ENCODE measurements at regions not wholly inside any gene's neighbourhood (a gene's known extent, or its start where the extent isn't known, plus 50 kb on each side); places are given as distances from the start of the nearest gene placed in this dataset.

DNA sequence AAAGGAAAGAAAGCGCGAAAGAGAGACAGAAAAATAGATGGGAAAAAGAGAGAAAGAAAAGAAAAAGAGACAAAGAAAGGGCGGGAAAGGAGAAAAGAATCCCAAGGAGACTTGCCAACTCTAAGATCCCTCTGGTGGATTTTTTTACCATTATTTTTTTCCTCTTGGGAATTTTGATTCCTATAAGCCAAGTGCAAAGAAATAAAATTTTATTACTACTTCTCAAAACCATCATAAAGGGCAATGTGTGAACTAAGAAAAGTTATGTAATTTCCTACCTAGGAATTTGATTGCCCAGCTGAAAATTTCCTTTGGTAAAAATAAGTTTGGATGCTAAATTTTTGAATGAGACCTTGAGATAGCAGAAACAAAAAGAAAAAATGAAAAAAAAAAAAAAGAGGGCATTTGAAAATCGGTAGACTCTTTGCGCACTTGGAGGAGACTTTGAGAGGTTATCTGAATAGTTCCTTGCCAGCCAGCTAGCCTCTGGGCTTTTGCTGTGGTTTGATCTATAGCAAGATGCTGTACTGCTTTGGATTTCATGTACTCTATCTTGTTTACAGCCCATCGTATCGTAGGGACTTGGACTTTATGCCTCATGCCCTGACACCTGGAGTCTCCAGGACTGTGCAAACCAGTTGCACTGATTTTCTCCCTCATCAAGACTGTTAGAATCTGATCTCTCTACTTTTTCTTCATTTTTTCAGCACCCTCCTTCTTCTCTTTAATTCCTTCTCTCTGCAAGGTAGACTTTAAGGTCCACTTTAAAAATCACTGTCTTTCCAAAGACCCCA is 535.4 kb upstream of the MKI67 start:
- Histone ChIP-seq H2AFZ (ENCODE audit: low read depth, low read length) (no peak overlapping the region), H3K9me1 (replicated peaks; ENCODE audit: control insufficient read depth, extremely low read depth, insufficient read depth, low read length) (no peaks in the 10 kb centered on the region), H3K4me1 (ENCODE audit: control insufficient read depth, extremely low read depth, insufficient read depth, low read length) (no peaks in the 10 kb centered on the region), H3K27me3 (ENCODE audit: control insufficient read depth in 2 of 2, insufficient read depth in 2 of 2, low read length in 2 of 2) (no peaks in the 10 kb centered on the region), H3K9ac (replicated peaks; ENCODE audit: extremely low read depth, insufficient read depth, low read length) (no peak overlapping the region), H4K20me1 (replicated peaks; ENCODE audit: control insufficient read depth, extremely low read depth, insufficient read depth, low read length) (no peaks in the 10 kb centered on the region), H3K27ac (ENCODE audit: insufficient read depth, low read depth, low read length) (no peak overlapping the region), H3K79me2 (ENCODE audit: control insufficient read depth, insufficient read depth, low read length) (no peaks in the 10 kb centered on the region), H3K4me2 (ENCODE audit: insufficient read depth, low read length) (no peak overlapping the region), H3K4me3 (replicated peaks in 1 of 3; ENCODE audit: insufficient read depth in 1 of 3, low read depth in 1 of 3, low read length in 3 of 3) (no peak overlapping the region), H3K9me3 (replicated peaks; ENCODE audit: control insufficient read depth, insufficient read depth, low read length) (no peaks in the 10 kb centered on the region), H3K36me3 (ENCODE audit: control insufficient read depth in 2 of 2, extremely low read depth in 1 of 2, insufficient read depth in 2 of 2, low read length in 2 of 2) (no peaks in the 10 kb centered on the region)
- no peak for DNase-seq (ENCODE audit: low read depth, low spot score)
- no peak for FAIRE-seq
- ChIA-PET CTCF (no interaction called here), POLR2A (no interaction called here)
- TF ChIP-seq GATA2 (IDR thresholded peaks at IDR 0.05; ENCODE audit: insufficient read depth, insufficient read length, low read depth, low read length) (no peak), CTCF (IDR thresholded peaks at IDR 0.05; ENCODE audit: extremely low read depth in 1 of 2, insufficient read depth in 1 of 2, low read depth in 1 of 2, low read length in 2 of 2) (no peak), POLR2AphosphoS5 (IDR thresholded peaks at IDR 0.05; ENCODE audit: insufficient read depth, low read depth, low read length) (no peak)
- TF ChIP-seq, protein P1, sequence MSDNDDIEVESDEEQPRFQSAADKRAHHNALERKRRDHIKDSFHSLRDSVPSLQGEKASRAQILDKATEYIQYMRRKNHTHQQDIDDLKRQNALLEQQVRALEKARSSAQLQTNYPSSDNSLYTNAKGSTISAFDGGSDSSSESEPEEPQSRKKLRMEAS (IDR thresholded peaks at IDR 0.05; ENCODE audit: insufficient read depth, insufficient read length): no peak
- no TSS peak for BruUV-seq (replicated peaks)
- dilution Hi-C loops (cut with MboI; ENCODE audit: extremely low pct_ligation_motif_present, low sequenced_read_pairs): no loop called here
- intact Hi-C loops (cut with micrococcal nuclease): no loop called here

DNA sequence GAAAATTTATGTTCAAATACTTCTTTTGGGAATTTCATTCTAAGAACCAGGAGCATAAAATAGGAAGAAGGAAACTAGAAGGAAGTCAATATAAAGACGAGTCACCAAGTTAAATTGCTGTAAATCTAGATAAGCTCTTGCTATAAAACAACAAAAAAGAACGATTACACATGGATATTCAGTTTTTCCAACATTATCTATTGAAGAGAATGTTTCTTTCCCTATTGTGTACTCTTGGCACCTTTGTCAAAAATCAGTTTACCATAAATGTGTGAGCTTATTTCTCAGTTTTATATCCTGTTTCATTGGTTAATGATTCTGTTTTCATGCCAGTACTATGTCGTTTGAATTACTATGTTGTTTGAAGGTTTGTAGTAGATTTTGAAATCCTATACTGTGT is 536.3 kb upstream of the MKI67 start:
- H3K4me2 ChIP-seq (ENCODE audit: insufficient read depth, low read length): no peak overlapping the region
- no peaks in the 10 kb centered on the region for H3K9me3 ChIP-seq (replicated peaks; ENCODE audit: control insufficient read depth, insufficient read depth, low read length)
- no peaks in the 10 kb centered on the region for H3K9me1 ChIP-seq (replicated peaks; ENCODE audit: control insufficient read depth, extremely low read depth, insufficient read depth, low read length)
- no peaks in the 10 kb centered on the region for H3K4me1 ChIP-seq (ENCODE audit: control insufficient read depth, extremely low read depth, insufficient read depth, low read length)
- FAIRE-seq: no peak
- BruUV-seq (replicated peaks): no TSS peak
- intact Hi-C loops (cut with micrococcal nuclease) (no loop called here), dilution Hi-C loops (cut with MboI; ENCODE audit: extremely low pct_ligation_motif_present, low sequenced_read_pairs) (no loop called here)
- POLR2A ChIA-PET: no interaction called here
- H3K79me2 ChIP-seq (ENCODE audit: control insufficient read depth, insufficient read depth, low read length): no peaks in the 10 kb centered on the region
- H3K36me3 ChIP-seq (ENCODE audit: control insufficient read depth in 2 of 2, extremely low read depth in 1 of 2, insufficient read depth in 2 of 2, low read length in 2 of 2): no peaks in the 10 kb centered on the region
- H3K27me3 ChIP-seq (ENCODE audit: control insufficient read depth in 2 of 2, insufficient read depth in 2 of 2, low read length in 2 of 2): no peaks in the 10 kb centered on the region
- CTCF ChIA-PET: no interaction called here
- TF ChIP-seq EZH2 (IDR thresholded peaks at IDR 0.05; ENCODE audit: borderline replicate concordance, low read depth, low read length, severe bottlenecking) (no peak), POLR2A (IDR thresholded peaks at IDR 0.05; ENCODE audit: low read depth, low read length) (no peak), CTCF (IDR thresholded peaks at IDR 0.05; ENCODE audit: extremely low read depth in 1 of 2, insufficient read depth in 1 of 2, low read depth in 1 of 2, low read length in 2 of 2) (no peak), POLR2AphosphoS5 (IDR thresholded peaks at IDR 0.05; ENCODE audit: insufficient read depth, low read depth, low read length) (no peak), GATA2 (IDR thresholded peaks at IDR 0.05; ENCODE audit: insufficient read depth, insufficient read length, low read depth, low read length) (no peak), JUN (IDR thresholded peaks at IDR 0.05; ENCODE audit: borderline replicate concordance, insufficient read depth, insufficient read length, low read depth) (no peak), FOS (IDR thresholded peaks at IDR 0.05; ENCODE audit: borderline replicate concordance, insufficient read depth, low read length) (no peak), MYC (IDR thresholded peaks at IDR 0.05; ENCODE audit: low read depth, low read length) (no peak)
- TF ChIP-seq, protein P1 (IDR thresholded peaks at IDR 0.05; ENCODE audit: insufficient read depth, insufficient read length): no peak
- H2AFZ ChIP-seq (ENCODE audit: low read depth, low read length): no peak overlapping the region
- H3K27ac ChIP-seq (ENCODE audit: insufficient read depth, low read depth, low read length): no peak overlapping the region
- DNase-seq (ENCODE audit: low read depth, low spot score): no peak
- H3K4me3 ChIP-seq (replicated peaks in 1 of 3; ENCODE audit: insufficient read depth in 1 of 3, low read depth in 1 of 3, low read length in 3 of 3): no peak overlapping the region
- no peaks in the 10 kb centered on the region for H4K20me1 ChIP-seq (replicated peaks; ENCODE audit: control insufficient read depth, extremely low read depth, insufficient read depth, low read length)
- no peak overlapping the region for H3K9ac ChIP-seq (replicated peaks; ENCODE audit: extremely low read depth, insufficient read depth, low read length)
